A549 (cell line): ENCODE measurements at regions not wholly inside any gene's neighbourhood (a gene's known extent, or its start where the extent isn't known, plus 50 kb on each side); places are given as distances from the start of the nearest gene placed in this dataset.

Experiments
- ATAC-seq, 2 experiments: fragments of 200-7000 bp in 1 of 2; fragments of >200 bp in 1 of 2; cut with Nextera tagmentation in 1 of 2; cut with Tn5 transposase in 1 of 2; 3 replicates each; pipeline versions ENCODE4 v1.8.0 to v1.9.1; 2018 to 2020; ENCODE audit warnings: mild to moderate bottlenecking in 1 of 2, moderate library complexity in 1 of 2
- CTCF ChIA-PET: fragments of 300-600 bp; sonication (Branson Sonifier 250); formaldehyde crosslinking; extraction: SDS; loops from one replicate; lab custom pipeline; 2021; ENCODE audit warnings: antibody characterized with exemption, inconsistent platforms; lab: Yijun Ruan, JAX
- POLR2A ChIA-PET: fragments of 350-600 bp; formaldehyde crosslinking; extraction: SDS; loops from one replicate; lab custom pipeline; 2021; ENCODE audit warnings: antibody characterized with exemption, inconsistent platforms; lab: Yijun Ruan, JAX
- DNase-seq, 2 experiments: peaks; one replicate each; pipeline versions ENCODE4 v3.0.0 to v3.0.0-alpha.2; 2011 to 2016; ENCODE audit warnings: low read depth in 1 of 2, low spot score in 1 of 2
- FAIRE-seq: peaks from 2 replicates; lab custom pipeline; 2011; peaks lifted over from hg19 to GRCh38; lab: Jason Lieb, UNC
- H3K27ac ChIP-seq, 2 experiments: fragments of >200 bp; sonication (Bioruptor Twin); formaldehyde crosslinking; 3 replicates each; pipeline ENCODE4 v1.5.1; 2016 to 2017
- H3K4me1 ChIP-seq: fragments of >200 bp; sonication (Bioruptor Twin); formaldehyde crosslinking; 3 replicates; pipeline ENCODE4 v1.6.1; 2016
- H3K4me2 ChIP-seq: fragments of >200 bp; sonication (Bioruptor Twin); formaldehyde crosslinking; 3 replicates; pipeline ENCODE4 v1.6.1; 2016
- H3K4me3 ChIP-seq: fragments of >200 bp; sonication (Bioruptor Twin); formaldehyde crosslinking; 3 replicates; pipeline ENCODE4 v1.5.1; 2016
- H3K9me3 ChIP-seq: fragments of >200 bp; sonication (Bioruptor Twin); formaldehyde crosslinking; 3 replicates; pipeline ENCODE4 v1.6.1; 2016
- CBX2 ChIP-seq: fragments of 200-600 bp; sonication (generic); IDR thresholded peaks from 2 replicates; pipeline ENCODE4 v1.6.1; 2016; ENCODE audit warnings: low read depth, mild to moderate bottlenecking, borderline replicate concordance
- CBX8 ChIP-seq: fragments of 200-600 bp; sonication (generic); IDR thresholded peaks from 2 replicates; pipeline ENCODE4 v1.6.1; 2016
- CEBPB ChIP-seq, 2 experiments: fragments of >200 bp in 1 of 2; sonication (Bioruptor Twin) in 1 of 2; formaldehyde crosslinking in 1 of 2; IDR thresholded peaks; 2 replicates each; pipeline ENCODE4 v1.6.1; 2012 to 2016
- EHMT2 ChIP-seq: fragments of 200-600 bp; sonication (generic); IDR thresholded peaks from 2 replicates; pipeline ENCODE4 v1.6.1; 2016; ENCODE audit warnings: antibody characterized with exemption, low read depth, mild to moderate bottlenecking, moderate library complexity
- EP300 ChIP-seq, 2 experiments: fragments of >200 bp; sonication (Bioruptor Twin); formaldehyde crosslinking; IDR thresholded peaks; 2 replicates in 1 of 2; 3 replicates in 1 of 2; pipeline ENCODE4 v1.6.1; 2016 to 2017
- ESRRA ChIP-seq: fragments of 150-350 bp; IDR thresholded peaks from 2 replicates; pipeline ENCODE4 v1.6.1; 2014; ENCODE audit warnings: mild to moderate bottlenecking, low read length, borderline replicate concordance
- HOXA7 ChIP-seq: fragments of 250-450 bp; sonication (Bioruptor Pico); IDR thresholded peaks from 2 replicates; pipeline ENCODE4 v1.5.0; 2020; ENCODE audit warnings: mild to moderate bottlenecking, moderate library complexity
- HOXB13 ChIP-seq: fragments of 250-450 bp; sonication (Bioruptor Pico); IDR thresholded peaks from 2 replicates; pipeline ENCODE4 v1.5.0; 2020; ENCODE audit warnings: low read depth, mild to moderate bottlenecking, moderate library complexity
- HOXB5 ChIP-seq: fragments of 250-450 bp; sonication (Bioruptor Pico); IDR thresholded peaks from 2 replicates; pipeline ENCODE4 v1.5.0; 2020; ENCODE audit warnings: mild to moderate bottlenecking, moderate library complexity
- MAZ ChIP-seq: fragments of 150-350 bp; IDR thresholded peaks from 2 replicates; pipeline ENCODE4 v1.6.1; 2014; ENCODE audit warnings: antibody characterized with exemption, low read depth, low read length, borderline replicate concordance
- POLR2A ChIP-seq: IDR thresholded peaks from 2 replicates; pipeline ENCODE4 v1.6.1; 2012; ENCODE audit warnings: mild to moderate bottlenecking, low read length
- SMC3 ChIP-seq: fragments of >200 bp; sonication (Bioruptor Twin); formaldehyde crosslinking; IDR thresholded peaks from 3 replicates; pipeline ENCODE4 v1.6.1; 2018; ENCODE audit warnings: inconsistent platforms
- TFCP2L1 ChIP-seq: fragments of 250-450 bp; sonication (Bioruptor Pico); IDR thresholded peaks from 2 replicates; pipeline ENCODE4 v1.5.0; 2021; ENCODE audit warnings: mild to moderate bottlenecking
- WGBS: methylation state at CpG from one replicate; pipeline ENCODE4 v1.1.6; 2017; ENCODE audit errors: missing lambda C conversion rate; 5-methylcytosine and 5-hydroxymethylcytosine counted together
- TF ChIP-seq, protein P1 (sequence below): fragments of 250-450 bp; sonication (Bioruptor Pico); IDR thresholded peaks from 2 replicates; pipeline ENCODE4 v1.5.0; 2020; ENCODE audit warnings: low read depth, mild to moderate bottlenecking, moderate library complexity
- TF ChIP-seq, protein P2 (sequence below): IDR thresholded peaks from 2 replicates; pipeline ENCODE4 v1.6.1; 2012
- TF ChIP-seq, protein P3 (sequence below): fragments of >200 bp; sonication (Bioruptor Twin); formaldehyde crosslinking; IDR thresholded peaks from 2 replicates; pipeline ENCODE4 v1.6.1; 2016
- TF ChIP-seq, protein P4 (sequence below): fragments of 150-350 bp; IDR thresholded peaks from 2 replicates; pipeline ENCODE4 v1.6.1; 2014; ENCODE audit warnings: low read depth, mild to moderate bottlenecking, low read length
- TF ChIP-seq, protein P5 (sequence below): fragments of >200 bp; sonication (Bioruptor Twin); formaldehyde crosslinking; IDR thresholded peaks from 3 replicates; pipeline ENCODE4 v1.5.1; 2016

DNA sequence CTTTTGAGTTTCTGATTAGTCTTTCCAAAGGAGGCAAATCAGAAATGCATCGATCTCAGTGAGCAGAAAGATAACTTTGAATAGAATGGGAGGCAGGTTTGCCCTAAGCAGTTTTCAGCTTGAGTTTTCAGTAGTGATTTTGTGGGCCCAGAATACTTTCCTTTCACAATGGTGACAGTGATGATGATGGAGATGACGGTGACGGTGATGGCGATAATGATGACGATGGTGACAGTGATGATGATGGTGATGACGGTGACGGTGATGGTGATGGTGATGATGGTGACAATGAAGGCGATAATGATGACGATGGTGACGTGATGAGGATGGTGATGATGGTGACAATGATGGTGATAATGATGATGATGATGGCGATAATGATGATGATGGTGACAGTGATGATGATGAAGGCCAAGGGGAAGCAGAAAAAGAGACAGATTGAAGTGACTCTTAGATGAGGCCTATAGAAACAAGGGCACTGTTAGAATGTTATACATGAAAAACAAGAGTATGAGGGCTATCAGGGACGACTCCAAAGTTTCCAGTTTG, 153.4 kb upstream of the B3GAT1 start:
- ChIA-PET CTCF (no interaction called here), POLR2A (no interaction called here)
- Histone ChIP-seq H3K4me1 (no peaks in the 10 kb centered on the region), H3K9me3 (no peaks in the 10 kb centered on the region), H3K27ac (no peak overlapping the region), H3K4me2 (no peak overlapping the region), H3K4me3 (no peak overlapping the region)
- no peak for FAIRE-seq
- DNase-seq: no peak
- ATAC-seq: no peak
- TF ChIP-seq CBX8: no peak
- no peak for TF ChIP-seq TFCP2L1 (CRISPR knock-in tag)
- TF ChIP-seq POLR2A: no peak
- no peak for TF ChIP-seq SMC3
- TF ChIP-seq, protein P1, sequence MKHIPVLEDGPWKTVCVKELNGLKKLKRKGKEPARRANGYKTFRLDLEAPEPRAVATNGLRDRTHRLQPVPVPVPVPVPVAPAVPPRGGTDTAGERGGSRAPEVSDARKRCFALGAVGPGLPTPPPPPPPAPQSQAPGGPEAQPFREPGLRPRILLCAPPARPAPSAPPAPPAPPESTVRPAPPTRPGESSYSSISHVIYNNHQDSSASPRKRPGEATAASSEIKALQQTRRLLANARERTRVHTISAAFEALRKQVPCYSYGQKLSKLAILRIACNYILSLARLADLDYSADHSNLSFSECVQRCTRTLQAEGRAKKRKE (CRISPR knock-in tag): no peak
- no peak for TF ChIP-seq CEBPB (IDR thresholded peaks at IDR 0.05)
- 43% methylated on average over 12 of the region's 12 CpGs for WGBS

DNA sequence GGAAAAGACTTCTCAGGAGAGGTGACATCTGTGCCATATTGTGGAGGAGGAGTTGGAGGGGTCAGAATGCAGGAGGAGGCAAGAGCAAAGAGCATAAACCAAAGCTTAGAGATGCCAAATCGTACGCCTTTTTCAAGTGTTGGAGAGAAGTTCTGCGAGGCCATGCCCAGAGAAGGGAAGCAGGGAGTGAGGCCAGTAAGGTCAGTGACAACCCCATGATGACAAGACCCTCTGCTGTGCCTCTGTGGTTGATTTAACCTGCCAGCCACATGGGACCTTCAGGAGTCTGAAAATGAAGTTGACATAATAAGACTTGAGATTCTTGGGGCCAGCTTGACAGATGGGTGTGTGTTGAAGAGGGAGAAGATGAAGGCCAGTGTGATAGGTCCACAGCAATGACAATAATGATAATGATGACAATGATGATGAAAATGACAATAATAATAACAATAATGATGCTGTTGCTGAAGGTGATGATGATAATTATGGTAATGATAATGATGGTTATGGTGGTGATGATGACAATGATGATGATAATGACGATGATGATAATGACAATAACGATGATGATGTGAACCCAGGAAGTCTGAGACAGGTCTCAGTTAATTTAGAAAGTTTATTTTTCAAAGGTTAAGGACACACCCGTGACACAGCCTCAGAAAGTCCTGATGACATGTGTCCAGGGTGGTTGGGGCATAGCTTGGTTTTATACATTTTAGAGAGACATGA, 152.6 kb upstream of the B3GAT1 start:
- ATAC-seq (no peak), FAIRE-seq (no peak), DNase-seq (no peak)
- H3K27ac ChIP-seq: no peak overlapping the region
- CTCF ChIA-PET: no interaction called here
- H3K4me3 ChIP-seq: no peak overlapping the region
- POLR2A ChIA-PET: no interaction called here
- H3K4me2 ChIP-seq: no peak overlapping the region
- no peaks in the 10 kb centered on the region for H3K9me3 ChIP-seq
- TF ChIP-seq EHMT2: no peak
- TF ChIP-seq, protein P2, sequence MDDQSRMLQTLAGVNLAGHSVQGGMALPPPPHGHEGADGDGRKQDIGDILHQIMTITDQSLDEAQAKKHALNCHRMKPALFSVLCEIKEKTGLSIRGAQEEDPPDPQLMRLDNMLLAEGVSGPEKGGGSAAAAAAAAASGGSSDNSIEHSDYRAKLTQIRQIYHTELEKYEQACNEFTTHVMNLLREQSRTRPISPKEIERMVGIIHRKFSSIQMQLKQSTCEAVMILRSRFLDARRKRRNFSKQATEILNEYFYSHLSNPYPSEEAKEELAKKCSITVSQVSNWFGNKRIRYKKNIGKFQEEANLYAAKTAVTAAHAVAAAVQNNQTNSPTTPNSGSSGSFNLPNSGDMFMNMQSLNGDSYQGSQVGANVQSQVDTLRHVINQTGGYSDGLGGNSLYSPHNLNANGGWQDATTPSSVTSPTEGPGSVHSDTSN: no peak
- TF ChIP-seq ESRRA: no peak
- no peak for TF ChIP-seq EP300 (IDR thresholded peaks at IDR 0.05)
- TF ChIP-seq CEBPB (IDR thresholded peaks at IDR 0.05): no peak
- TF ChIP-seq MAZ: no peak
- TF ChIP-seq, protein P3, sequence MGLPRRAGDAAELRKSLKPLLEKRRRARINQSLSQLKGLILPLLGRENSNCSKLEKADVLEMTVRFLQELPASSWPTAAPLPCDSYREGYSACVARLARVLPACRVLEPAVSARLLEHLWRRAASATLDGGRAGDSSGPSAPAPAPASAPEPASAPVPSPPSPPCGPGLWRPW: no peak
- no peak for TF ChIP-seq CBX2
- no peak for TF ChIP-seq HOXA7 (CRISPR knock-in tag)
- TF ChIP-seq, protein P4, sequence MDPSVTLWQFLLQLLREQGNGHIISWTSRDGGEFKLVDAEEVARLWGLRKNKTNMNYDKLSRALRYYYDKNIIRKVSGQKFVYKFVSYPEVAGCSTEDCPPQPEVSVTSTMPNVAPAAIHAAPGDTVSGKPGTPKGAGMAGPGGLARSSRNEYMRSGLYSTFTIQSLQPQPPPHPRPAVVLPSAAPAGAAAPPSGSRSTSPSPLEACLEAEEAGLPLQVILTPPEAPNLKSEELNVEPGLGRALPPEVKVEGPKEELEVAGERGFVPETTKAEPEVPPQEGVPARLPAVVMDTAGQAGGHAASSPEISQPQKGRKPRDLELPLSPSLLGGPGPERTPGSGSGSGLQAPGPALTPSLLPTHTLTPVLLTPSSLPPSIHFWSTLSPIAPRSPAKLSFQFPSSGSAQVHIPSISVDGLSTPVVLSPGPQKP: no peak
- no peak for TF ChIP-seq HOXB5
- TF ChIP-seq TFCP2L1 (CRISPR knock-in tag): no peak
- TF ChIP-seq, protein P5, sequence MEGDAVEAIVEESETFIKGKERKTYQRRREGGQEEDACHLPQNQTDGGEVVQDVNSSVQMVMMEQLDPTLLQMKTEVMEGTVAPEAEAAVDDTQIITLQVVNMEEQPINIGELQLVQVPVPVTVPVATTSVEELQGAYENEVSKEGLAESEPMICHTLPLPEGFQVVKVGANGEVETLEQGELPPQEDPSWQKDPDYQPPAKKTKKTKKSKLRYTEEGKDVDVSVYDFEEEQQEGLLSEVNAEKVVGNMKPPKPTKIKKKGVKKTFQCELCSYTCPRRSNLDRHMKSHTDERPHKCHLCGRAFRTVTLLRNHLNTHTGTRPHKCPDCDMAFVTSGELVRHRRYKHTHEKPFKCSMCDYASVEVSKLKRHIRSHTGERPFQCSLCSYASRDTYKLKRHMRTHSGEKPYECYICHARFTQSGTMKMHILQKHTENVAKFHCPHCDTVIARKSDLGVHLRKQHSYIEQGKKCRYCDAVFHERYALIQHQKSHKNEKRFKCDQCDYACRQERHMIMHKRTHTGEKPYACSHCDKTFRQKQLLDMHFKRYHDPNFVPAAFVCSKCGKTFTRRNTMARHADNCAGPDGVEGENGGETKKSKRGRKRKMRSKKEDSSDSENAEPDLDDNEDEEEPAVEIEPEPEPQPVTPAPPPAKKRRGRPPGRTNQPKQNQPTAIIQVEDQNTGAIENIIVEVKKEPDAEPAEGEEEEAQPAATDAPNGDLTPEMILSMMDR: no peak
- TF ChIP-seq HOXB13: no peak
- H3K4me1 ChIP-seq: no peaks in the 10 kb centered on the region
- WGBS: 20% methylated on average over 6 of the region's 6 CpGs
